Panc1 (cell line): ENCODE measurements at regions not wholly inside any gene's neighbourhood (a gene's known extent, or its start where the extent isn't known, plus 50 kb on each side); places are given as distances from the start of the nearest gene placed in this dataset.

Experiments used
- POLR2AphosphoS5 ChIP-seq: IDR thresholded peaks from 2 replicates; pipeline ENCODE4 v1.6.1; 2012; ENCODE audit warnings: mild to moderate bottlenecking, low read depth, low read length, moderate library complexity
- TF ChIP-seq, protein P1 (sequence below): fragments of 450-650 bp; IDR thresholded peaks from 2 replicates; pipeline ENCODE4 v1.5.1; 2017; ENCODE audit warnings: mild to moderate bottlenecking

DNA sequence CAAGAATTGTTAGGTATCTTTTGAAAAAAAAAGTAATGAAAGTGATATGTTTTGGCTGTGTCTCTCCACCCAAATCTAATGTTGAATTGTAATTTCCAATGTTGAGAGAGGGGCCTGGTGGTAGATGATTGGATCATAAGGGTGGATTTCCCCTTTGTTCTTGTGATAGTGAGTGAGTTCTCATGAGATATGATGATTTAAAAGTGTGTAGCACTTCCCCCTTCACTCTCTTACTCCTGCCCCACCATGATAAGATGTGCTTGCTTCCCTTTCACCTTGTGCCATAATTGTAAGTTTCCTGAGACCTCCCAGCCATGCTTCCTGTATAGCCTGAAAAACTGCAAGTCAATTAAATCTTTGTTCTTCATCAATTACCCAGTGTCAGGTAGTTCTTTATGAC lies 70.7 kb downstream of the XCL2 start:
- TF ChIP-seq, protein P1, sequence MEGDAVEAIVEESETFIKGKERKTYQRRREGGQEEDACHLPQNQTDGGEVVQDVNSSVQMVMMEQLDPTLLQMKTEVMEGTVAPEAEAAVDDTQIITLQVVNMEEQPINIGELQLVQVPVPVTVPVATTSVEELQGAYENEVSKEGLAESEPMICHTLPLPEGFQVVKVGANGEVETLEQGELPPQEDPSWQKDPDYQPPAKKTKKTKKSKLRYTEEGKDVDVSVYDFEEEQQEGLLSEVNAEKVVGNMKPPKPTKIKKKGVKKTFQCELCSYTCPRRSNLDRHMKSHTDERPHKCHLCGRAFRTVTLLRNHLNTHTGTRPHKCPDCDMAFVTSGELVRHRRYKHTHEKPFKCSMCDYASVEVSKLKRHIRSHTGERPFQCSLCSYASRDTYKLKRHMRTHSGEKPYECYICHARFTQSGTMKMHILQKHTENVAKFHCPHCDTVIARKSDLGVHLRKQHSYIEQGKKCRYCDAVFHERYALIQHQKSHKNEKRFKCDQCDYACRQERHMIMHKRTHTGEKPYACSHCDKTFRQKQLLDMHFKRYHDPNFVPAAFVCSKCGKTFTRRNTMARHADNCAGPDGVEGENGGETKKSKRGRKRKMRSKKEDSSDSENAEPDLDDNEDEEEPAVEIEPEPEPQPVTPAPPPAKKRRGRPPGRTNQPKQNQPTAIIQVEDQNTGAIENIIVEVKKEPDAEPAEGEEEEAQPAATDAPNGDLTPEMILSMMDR: no peak
- no peak for TF ChIP-seq POLR2AphosphoS5
